Left lobe of liver (tissue), 2 donors: ENCODE measurements at regions not wholly inside any gene's neighbourhood (a gene's known extent, or its start where the extent isn't known, plus 50 kb on each side); places are given as distances from the start of the nearest gene placed in this dataset.
"Not testable (repeated sequence)": the region's sequence is repeated elsewhere in the genome, so short reads cannot be mapped to it uniquely, and the experiment has no call there.

ENCODE experiments used
- ATAC-seq: fragments of 200-7000 bp; cut with Tn5 transposase; one replicate; pipeline ENCODE4 v1.9.1; 2020; ENCODE audit warnings: mild to moderate bottlenecking, moderate library complexity
- DNase-seq: peaks from one replicate; pipeline ENCODE4 v3.0.0-alpha.2; 2020; ENCODE audit warnings: low spot score
- donor health status: DM: no; HTN: no; CAD: no; lungs with moderate emphysema.
- donor health status: DM: no; HTN: yes; CAD: no.

GRCh38 chr17:47066841-47067682, 88.0 kb upstream of the RPRML start:
- DNase-seq (peak; percentile 79), ATAC-seq (peak; percentile 99)

GRCh38 chr17:47066095-47066494, 87.0 kb upstream of the RPRML start:
- ATAC-seq (no peak), DNase-seq (no peak)

- no peak for ATAC-seq
- no peak for DNase-seq
Measured at GRCh38 chr17:47064684-47065083, 85.6 kb upstream of the RPRML start.

- ATAC-seq (no peak), DNase-seq (no peak)
Measured at GRCh38 chr17:47063475-47063874, 84.4 kb upstream of the RPRML start.

- DNase-seq, ATAC-seq: not testable (repeated sequence)
Measured at GRCh38 chr17:47062851-47063250, 83.8 kb upstream of the RPRML start.

GRCh38 chr17:47060005-47060404, 81.0 kb upstream of the RPRML start:
- not testable (repeated sequence) for DNase-seq, ATAC-seq

- DNase-seq, result no peak
- no peak for ATAC-seq
Measured at GRCh38 chr17:47057830-47058229, 78.8 kb upstream of the RPRML start.

GRCh38 chr17:47057279-47057678, 78.2 kb upstream of the RPRML start:
- DNase-seq, ATAC-seq: not testable (repeated sequence)

- not testable (repeated sequence) for DNase-seq, ATAC-seq
Measured at GRCh38 chr17:47056687-47057086, 77.6 kb upstream of the RPRML start.
